Stromal cell of bone marrow (primary cell): ENCODE measurements at regions not wholly inside any gene's neighbourhood (a gene's known extent, or its start where the extent isn't known, plus 50 kb on each side); places are given as distances from the start of the nearest gene placed in this dataset.
"Not testable (repeated sequence)": the region's sequence is repeated elsewhere in the genome, so short reads cannot be mapped to it uniquely, and the experiment has no call there.

ENCODE experiments used
- DNase-seq: peaks from one replicate; pipeline ENCODE4 v3.0.0-alpha.2; 2012; ENCODE audit warnings: low read depth

- not testable (repeated sequence) for DNase-seq
Measured at GRCh38 chr2:35440308-35440707, 915.3 kb upstream of the CRIM1 start.

- DNase-seq, result not testable (repeated sequence)
Measured at GRCh38 chr2:35436893-35437292, 918.7 kb upstream of the CRIM1 start.

- no peak for DNase-seq
Measured at GRCh38 chr2:35428548-35428947, 927.0 kb upstream of the CRIM1 start.

GRCh38 chr2:35421485-35421884, 934.1 kb upstream of the CRIM1 start:
- DNase-seq, result no peak

- no peak for DNase-seq
Measured at GRCh38 chr2:35417293-35417692, 938.3 kb upstream of the CRIM1 start.

- no peak for DNase-seq
Measured at GRCh38 chr2:35416391-35417140, 939.0 kb upstream of the CRIM1 start.

GRCh38 chr2:35415942-35416341, 939.6 kb upstream of the CRIM1 start:
- no peak for DNase-seq

GRCh38 chr2:35415282-35415681, 940.3 kb upstream of the CRIM1 start:
- no peak for DNase-seq

- peak; percentile 13 for DNase-seq
Measured at GRCh38 chr2:35410431-35411061, 945.0 kb upstream of the CRIM1 start.

- DNase-seq, result no peak
Measured at GRCh38 chr2:35409762-35410161, 945.8 kb upstream of the CRIM1 start.

- DNase-seq, result no peak
Measured at GRCh38 chr2:35408320-35408719, 947.3 kb upstream of the CRIM1 start.

GRCh38 chr2:35391736-35392442, 963.7 kb upstream of the CRIM1 start:
- DNase-seq, result no peak

GRCh38 chr2:35378791-35379190, 976.8 kb upstream of the CRIM1 start:
- no peak for DNase-seq

- DNase-seq, result no peak
Measured at GRCh38 chr2:35374845-35375244, 980.7 kb upstream of the CRIM1 start.

- DNase-seq, result no peak
Measured at GRCh38 chr2:35365859-35366258, 989.7 kb upstream of the CRIM1 start.

GRCh38 chr2:35356332-35356731, 999.2 kb upstream of the CRIM1 start:
- no peak for DNase-seq

- no peak for DNase-seq
Measured at GRCh38 chr2:35355056-35355455, 1000.5 kb upstream of the CRIM1 start.

- no peak for DNase-seq
Measured at GRCh38 chr2:35347561-35347960, 1008.0 kb upstream of the CRIM1 start.

- no peak for DNase-seq
Measured at GRCh38 chr2:35343135-35343534, 1012.4 kb upstream of the CRIM1 start.

- no peak for DNase-seq
Measured at GRCh38 chr2:35339211-35339610, 1016.4 kb upstream of the CRIM1 start.

GRCh38 chr2:35337922-35338321, 1017.7 kb upstream of the CRIM1 start:
- DNase-seq, result no peak

- DNase-seq, result no peak
Measured at GRCh38 chr2:35314049-35314448, 1041.5 kb upstream of the CRIM1 start.

GRCh38 chr2:35301369-35301768, 1054.2 kb upstream of the CRIM1 start:
- DNase-seq, result no peak
